SJCRH30 (cell line): ENCODE measurements at regions not wholly inside any gene's neighbourhood (a gene's known extent, or its start where the extent isn't known, plus 50 kb on each side); places are given as distances from the start of the nearest gene placed in this dataset.
"Not testable (repeated sequence)": the region's sequence is repeated elsewhere in the genome, so short reads cannot be mapped to it uniquely, and the experiment has no call there.

ENCODE experiments used
- DNase-seq, 2 experiments: peaks; one replicate each; pipeline ENCODE4 v3.0.0-alpha.2; 2015 to 2020
- H3K27ac ChIP-seq: fragments of 250-450 bp; sonication (Bioruptor Pico); 2 replicates; pipeline ENCODE4 v1.5.1; 2020; ENCODE audit warnings: mild to moderate bottlenecking, moderate library complexity
- H3K27me3 ChIP-seq: fragments of 250-450 bp; sonication (Bioruptor Pico); 2 replicates; pipeline ENCODE4 v1.5.1; 2020; ENCODE audit warnings: mild to moderate bottlenecking, moderate library complexity
- H3K36me3 ChIP-seq: fragments of 250-450 bp; sonication (Bioruptor Pico); 2 replicates; pipeline ENCODE4 v1.5.1; 2020; ENCODE audit warnings: mild to moderate bottlenecking, moderate library complexity
- H3K4me1 ChIP-seq: fragments of 250-450 bp; sonication (Bioruptor Pico); 2 replicates; pipeline ENCODE4 v1.5.1; 2020; ENCODE audit warnings: mild to moderate bottlenecking, moderate library complexity
- H3K4me3 ChIP-seq: fragments of 250-450 bp; sonication (Bioruptor Pico); 2 replicates; pipeline ENCODE4 v1.5.1; 2020; ENCODE audit warnings: mild to moderate bottlenecking, moderate library complexity
- H3K9me3 ChIP-seq: fragments of 250-450 bp; sonication (Bioruptor Pico); replicated peaks from 2 replicates; pipeline ENCODE4 v1.5.1; 2020; ENCODE audit warnings: mild to moderate bottlenecking, moderate library complexity

DNA sequence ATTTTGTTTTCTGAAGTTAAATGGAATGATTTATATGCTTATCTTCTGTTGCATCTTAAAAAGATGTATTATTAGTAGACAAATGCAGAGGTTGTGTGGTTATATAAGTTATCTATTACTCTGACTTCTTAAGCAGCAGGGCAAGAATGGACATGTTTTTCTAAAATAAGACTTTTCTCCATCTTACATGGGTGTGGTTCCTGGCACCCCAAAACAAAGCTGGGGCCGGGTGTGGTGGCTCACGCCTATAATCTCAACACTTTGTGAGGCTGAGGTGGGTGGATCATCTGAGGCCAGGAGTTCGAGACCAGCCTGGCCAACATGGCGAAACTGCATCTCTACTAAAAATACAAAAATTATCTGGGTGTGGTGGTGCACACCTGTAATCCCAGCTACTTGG, 77.8 kb upstream of the PSMA6 start:
- not testable (repeated sequence) for H3K9me3 ChIP-seq, H3K4me3 ChIP-seq, H3K27me3 ChIP-seq, DNase-seq, H3K27ac ChIP-seq, H3K4me1 ChIP-seq, H3K36me3 ChIP-seq

DNA sequence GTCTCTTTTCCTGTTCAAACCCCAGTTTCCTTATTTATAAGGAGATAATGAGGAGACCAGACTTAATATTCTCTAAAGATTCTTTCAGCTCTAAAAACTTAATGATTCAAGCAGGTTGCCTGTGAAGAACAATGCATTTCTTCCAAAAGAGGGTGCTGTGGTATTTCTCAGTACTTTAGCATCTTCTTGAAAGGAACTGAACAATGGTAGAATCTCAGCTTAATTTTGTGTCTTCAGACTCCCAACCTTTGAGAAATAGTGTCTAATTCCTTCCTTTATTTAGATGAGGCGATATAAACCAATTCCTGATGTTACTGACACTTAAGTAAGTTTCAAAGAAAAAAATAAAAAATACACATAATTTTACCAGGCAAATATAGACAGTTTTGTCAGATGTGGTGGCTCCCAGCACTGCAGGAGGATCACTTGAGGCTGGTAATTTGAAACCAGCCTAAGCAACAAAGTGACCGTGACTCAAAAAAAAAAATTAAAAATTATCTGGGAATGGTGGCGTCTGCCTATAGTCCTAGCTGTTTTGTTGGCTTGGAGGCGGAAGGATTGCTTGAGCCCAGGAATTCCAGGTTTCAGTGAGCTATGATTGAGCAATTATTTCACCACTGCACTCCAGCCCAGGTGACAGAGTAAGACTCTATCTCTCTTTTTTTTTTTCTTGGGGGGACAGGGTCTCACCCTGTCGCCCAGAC, 76.9 kb upstream of the PSMA6 start:
- no peaks in the 10 kb centered on the region for H3K36me3 ChIP-seq
- peaks cover 4% of the 10 kb centered on the region; the same call in 1 of the 2 replicates for H3K4me1 ChIP-seq
- peak in 1 of 2 experiments; percentile 28 for DNase-seq
- H3K4me3 ChIP-seq = no peak overlapping the region
- H3K9me3 ChIP-seq = no peaks in the 10 kb centered on the region
- no peaks in the 10 kb centered on the region for H3K27me3 ChIP-seq
- H3K27ac ChIP-seq = no peak overlapping the region

DNA sequence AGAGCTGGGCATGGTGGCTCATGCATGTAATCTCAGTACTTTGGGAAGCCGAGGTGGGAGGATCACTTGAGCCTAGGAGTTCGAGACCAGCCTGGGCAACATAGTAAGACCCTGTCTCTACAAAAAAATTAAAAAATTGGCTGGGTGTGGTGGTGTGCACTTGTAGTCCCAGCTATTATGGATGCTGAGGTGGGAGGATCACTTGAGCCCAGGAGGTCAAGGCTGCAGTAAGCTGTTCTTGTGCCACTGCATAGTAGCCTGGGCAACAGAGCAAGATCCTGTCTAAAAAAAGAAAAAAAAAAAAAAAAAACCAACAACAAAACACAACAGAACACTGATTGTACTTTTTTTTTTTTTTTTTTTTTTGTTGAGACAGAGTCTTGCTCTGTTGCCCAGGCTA, 74.0 kb upstream of the PSMA6 start:
- DNase-seq, H3K4me1 ChIP-seq, H3K4me3 ChIP-seq, H3K9me3 ChIP-seq, H3K27ac ChIP-seq, H3K36me3 ChIP-seq, H3K27me3 ChIP-seq: not testable (repeated sequence)

DNA sequence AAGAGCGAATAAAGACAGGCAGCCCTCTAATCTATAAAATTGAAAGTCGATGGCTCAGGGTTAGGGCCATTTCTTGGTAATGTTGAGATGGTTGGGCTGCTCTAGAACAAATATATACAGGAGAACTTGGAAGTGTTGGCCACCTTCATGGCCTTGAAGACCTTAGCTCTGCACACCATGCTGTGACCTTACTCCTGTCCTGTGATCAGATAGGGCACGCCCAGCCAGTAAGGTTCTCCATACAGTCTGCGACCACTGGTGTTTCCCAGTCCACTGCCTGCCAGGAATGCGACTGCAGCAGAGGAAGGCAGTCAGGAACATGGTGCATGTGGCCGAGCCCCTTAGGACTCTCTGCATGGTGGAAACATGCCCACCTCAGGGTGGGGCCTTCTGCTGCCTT, 73.2 kb upstream of the PSMA6 start:
- H3K9me3 ChIP-seq = no peaks in the 10 kb centered on the region
- DNase-seq = no peak
- H3K27me3 ChIP-seq = no peaks in the 10 kb centered on the region
- H3K27ac ChIP-seq = no peak overlapping the region
- peaks cover 4% of the 10 kb centered on the region; the same call in 1 of the 2 replicates for H3K4me1 ChIP-seq
- no peaks in the 10 kb centered on the region for H3K36me3 ChIP-seq
- H3K4me3 ChIP-seq = no peak overlapping the region

DNA sequence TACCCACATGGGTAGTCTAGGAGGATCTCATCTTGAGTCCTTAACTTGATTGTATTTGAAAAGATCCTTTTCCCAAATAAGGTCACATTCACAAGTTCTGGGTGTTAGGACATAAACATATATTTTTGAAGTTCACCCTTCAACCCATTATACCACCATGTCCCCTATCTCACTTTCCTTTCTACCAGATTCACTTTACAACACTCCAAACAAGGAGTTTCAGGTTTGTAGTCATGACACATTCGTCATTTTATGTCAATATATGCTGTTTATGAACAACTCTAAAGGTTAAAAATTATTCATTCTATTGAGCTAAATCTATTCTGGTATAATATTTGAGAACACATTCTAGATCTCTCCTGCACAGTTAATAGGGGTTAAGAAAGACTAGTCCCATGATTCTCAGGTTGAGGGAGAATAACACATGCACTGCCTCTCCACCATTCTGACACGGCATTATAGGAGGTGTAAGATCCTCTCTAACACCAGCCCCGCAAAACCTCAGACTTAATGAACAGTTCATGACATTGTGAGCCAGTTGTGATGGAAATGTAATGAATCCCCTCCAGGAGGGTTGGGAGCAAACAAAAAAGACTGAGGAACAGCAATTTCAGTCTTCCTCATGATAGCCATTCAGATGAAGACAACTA, 72.0 kb upstream of the PSMA6 start:
- Histone ChIP-seq H3K27ac (no peak overlapping the region), H3K36me3 (no peaks in the 10 kb centered on the region), H3K4me1 (no peaks in the 10 kb centered on the region), H3K4me3 (no peak overlapping the region), H3K27me3 (no peaks in the 10 kb centered on the region), H3K9me3 (no peaks in the 10 kb centered on the region)
- no peak for DNase-seq

DNA sequence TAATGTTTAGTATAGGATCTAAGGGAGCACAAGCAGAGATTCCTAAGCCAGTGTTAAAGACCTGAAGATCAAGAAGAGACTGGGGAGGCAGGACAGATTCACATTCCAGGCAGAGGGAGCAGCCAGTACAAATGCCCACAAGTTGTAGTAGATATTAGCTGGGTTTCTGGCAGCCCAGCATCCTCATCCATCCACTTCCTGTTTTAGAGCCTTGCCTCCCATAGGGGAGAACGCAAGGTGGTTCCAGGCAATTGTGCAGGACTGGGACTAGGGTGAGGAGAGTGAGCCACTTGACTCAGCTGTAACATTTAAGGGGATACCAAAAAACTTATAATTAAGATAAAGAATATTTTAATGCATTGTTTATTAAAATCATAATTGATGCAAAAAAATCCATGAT, 71.3 kb upstream of the PSMA6 start:
- no peaks in the 10 kb centered on the region for H3K4me1 ChIP-seq

DNA sequence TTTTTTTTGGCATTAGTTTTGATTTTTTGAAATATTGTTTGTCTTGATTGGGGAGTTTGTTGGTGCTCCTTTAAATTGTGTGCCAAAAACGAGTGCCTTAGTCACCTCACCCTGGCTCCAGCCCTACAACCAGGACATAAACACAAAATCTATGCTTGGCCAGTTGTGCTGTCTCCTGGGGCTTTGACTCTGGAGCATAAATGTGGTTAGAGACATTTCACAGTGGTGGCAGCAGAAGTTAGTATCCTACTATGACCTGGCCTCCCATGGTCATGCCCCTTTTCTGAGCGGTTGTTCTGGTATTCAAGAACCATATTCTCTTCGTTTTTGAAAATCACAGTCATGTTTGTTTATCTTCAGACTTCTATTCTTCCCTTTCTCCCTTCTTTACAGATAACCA, 70.7 kb upstream of the PSMA6 start:
- no peaks in the 10 kb centered on the region for H3K4me1 ChIP-seq
- no peak overlapping the region for H3K27ac ChIP-seq
- no peak overlapping the region for H3K4me3 ChIP-seq
- H3K36me3 ChIP-seq = no peaks in the 10 kb centered on the region
- DNase-seq = no peak
- H3K27me3 ChIP-seq = no peaks in the 10 kb centered on the region
- no peaks in the 10 kb centered on the region for H3K9me3 ChIP-seq

More for the DNA sequence above, 71.3 kb upstream of the PSMA6 start:
- no peak overlapping the region for H3K4me3 ChIP-seq
- no peak overlapping the region for H3K27ac ChIP-seq
- H3K27me3 ChIP-seq = no peaks in the 10 kb centered on the region
- no peaks in the 10 kb centered on the region for H3K36me3 ChIP-seq
- DNase-seq = no peak
- H3K9me3 ChIP-seq = no peaks in the 10 kb centered on the region

DNA sequence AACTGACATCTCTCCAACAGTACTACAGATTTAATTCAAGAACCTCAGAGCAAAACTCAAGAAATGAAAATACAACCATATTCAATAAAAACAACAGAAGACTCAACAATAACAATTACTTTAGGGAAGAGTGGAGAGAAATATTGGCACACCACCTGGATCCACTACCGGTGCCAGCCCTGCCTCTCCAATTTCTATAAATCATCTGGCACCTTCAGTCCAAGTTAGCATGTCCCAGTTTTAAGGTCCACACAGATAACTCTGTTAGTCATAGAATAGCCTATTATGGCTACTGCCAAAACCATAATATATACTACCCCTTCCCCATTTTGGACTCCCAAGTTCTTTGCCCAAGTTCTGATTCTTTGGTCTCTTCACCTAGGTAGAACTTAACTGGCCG, 69.9 kb upstream of the PSMA6 start:
- Histone ChIP-seq H3K4me1 (no peaks in the 10 kb centered on the region), H3K9me3 (no peaks in the 10 kb centered on the region), H3K36me3 (no peaks in the 10 kb centered on the region), H3K27me3 (no peaks in the 10 kb centered on the region), H3K27ac (no peak overlapping the region), H3K4me3 (no peak overlapping the region)
- no peak for DNase-seq

DNA sequence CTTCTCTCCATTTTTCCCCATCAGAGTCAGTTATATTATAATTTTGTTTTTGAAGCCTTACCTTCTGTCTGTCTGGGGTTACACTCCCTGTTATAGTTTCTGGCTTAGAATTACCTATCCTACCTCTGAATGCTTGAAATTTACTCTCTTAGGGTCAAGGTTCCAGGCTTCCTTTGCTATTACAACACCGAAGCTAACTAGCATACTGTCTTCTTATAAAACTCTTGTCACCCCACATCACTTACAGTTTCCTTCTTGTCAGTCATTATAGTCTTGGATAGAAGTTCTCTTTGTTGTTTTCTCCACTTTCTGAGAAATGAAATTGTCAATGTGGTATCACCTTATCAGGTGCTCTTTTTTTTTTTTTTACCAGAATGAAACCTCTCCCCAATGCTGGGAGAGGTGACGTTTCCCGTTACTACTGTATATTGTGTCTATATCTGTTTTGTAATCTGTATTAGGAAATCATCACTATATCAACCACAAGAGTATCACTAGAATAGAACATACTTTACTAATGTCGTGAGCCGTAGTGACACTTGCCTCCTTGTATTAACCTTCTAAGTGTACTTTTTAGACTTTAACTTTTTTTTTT, 69.2 kb upstream of the PSMA6 start:
- no peaks in the 10 kb centered on the region for H3K4me1 ChIP-seq
- no peak overlapping the region for H3K27ac ChIP-seq
- no peak for DNase-seq
- H3K36me3 ChIP-seq = no peaks in the 10 kb centered on the region
- no peak overlapping the region for H3K4me3 ChIP-seq
- H3K27me3 ChIP-seq = no peaks in the 10 kb centered on the region
- no peaks in the 10 kb centered on the region for H3K9me3 ChIP-seq

DNA sequence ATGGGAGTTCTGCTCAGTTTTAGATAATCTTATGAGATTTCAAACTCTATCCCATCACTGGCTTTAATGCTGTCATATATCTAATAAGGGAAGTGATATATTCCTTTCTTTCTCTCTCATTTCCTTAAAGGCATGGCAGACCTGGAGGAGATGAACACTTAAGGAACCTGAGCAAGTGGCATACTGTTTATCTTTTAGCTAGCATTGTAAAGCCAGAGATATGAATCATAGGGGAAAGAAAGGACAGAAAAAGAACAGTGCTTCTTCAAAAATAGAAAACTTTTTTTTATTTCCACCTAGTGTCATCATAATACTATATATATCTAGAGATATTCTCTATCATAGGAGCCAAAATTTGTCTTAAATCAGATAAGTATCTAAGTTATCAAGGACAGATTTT, 68.3 kb upstream of the PSMA6 start:
- Histone ChIP-seq H3K36me3 (no peaks in the 10 kb centered on the region), H3K4me1 (no peaks in the 10 kb centered on the region), H3K9me3 (no peaks in the 10 kb centered on the region), H3K4me3 (no peak overlapping the region), H3K27me3 (no peaks in the 10 kb centered on the region), H3K27ac (no peak overlapping the region)
- DNase-seq = no peak

DNA sequence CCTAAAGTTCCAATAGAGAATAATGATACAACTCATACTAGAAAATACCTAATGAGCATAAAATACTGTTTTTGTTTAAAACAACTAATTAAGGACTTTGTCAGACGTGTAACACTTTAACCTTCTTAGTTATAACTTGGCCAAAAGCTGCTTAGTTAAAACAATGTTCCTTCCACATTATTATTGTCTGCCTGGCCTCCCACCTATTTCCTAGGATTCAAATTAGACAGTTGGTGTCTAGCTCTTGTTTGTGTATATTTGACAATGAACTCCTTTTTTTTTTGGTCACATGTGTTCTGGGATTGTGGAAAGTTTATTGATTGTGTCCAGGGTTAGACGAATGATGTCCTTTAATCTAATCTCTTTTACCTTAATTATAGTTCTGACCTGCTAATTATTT, 67.6 kb upstream of the PSMA6 start:
- H3K27ac ChIP-seq = no peak overlapping the region
- H3K4me3 ChIP-seq = no peak overlapping the region
- H3K4me1 ChIP-seq = no peaks in the 10 kb centered on the region
- DNase-seq = no peak
- H3K9me3 ChIP-seq = no peaks in the 10 kb centered on the region
- no peaks in the 10 kb centered on the region for H3K27me3 ChIP-seq
- H3K36me3 ChIP-seq = no peaks in the 10 kb centered on the region

DNA sequence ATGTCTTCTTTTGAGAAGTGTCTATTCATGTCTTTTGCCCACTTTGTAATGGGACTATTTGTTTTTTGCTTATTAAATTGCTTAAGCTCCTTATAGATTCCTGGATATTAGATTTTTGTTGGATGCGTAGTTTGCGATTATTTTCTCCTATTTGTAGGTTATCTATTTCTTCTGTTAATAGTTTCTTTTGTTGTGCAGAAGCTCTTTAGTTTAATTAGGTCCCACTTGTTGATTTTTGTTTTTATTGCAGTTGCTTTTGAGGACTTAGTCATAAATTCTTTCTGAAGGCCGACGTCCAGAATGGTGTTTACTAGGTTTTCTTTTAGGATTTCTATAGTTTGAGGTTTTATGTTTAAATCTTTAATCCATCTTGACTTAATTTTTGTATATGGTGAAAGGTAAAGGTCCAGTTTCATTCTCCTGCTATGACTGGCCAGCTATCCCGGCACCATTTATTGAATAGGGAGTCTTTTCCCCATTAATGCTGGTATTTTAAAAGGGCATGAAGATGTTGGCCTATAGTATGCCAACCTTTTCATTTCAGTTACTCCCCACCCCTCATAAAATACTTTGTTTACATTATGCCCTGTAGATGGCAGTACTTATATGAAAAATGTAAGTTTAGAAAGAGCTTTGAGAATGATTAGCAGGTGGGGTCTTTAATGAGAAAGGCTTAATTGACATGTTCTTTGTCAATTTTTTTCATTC, 62.9 kb upstream of the PSMA6 start:
- H3K36me3 ChIP-seq = no peaks in the 10 kb centered on the region; the same call in 1 of the 2 replicates
- no peaks in the 10 kb centered on the region for H3K9me3 ChIP-seq
- H3K27me3 ChIP-seq = no peaks in the 10 kb centered on the region
- no peaks in the 10 kb centered on the region for H3K4me1 ChIP-seq
- H3K27ac ChIP-seq = no peak overlapping the region
- peak in 1 of 2 experiments; percentile 20 for DNase-seq
- no peak overlapping the region for H3K4me3 ChIP-seq

DNA sequence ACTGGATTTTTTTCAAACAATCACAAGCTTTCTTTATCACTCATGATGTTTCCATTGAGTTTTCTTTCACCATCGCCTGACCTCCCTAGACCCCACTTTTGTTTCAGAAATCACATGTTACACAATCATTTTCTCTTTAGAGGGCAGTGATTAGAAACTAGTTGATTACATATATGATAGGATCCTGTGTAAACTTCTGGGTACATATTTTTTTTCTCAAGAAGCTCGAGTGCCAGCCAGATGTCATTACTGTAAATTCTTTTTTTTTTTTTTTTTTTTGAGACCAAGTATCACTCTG, 62.4 kb upstream of the PSMA6 start:
- no peaks in the 10 kb centered on the region for H3K4me1 ChIP-seq
- DNase-seq = no peak
- no peak overlapping the region for H3K4me3 ChIP-seq
- H3K36me3 ChIP-seq = no peaks in the 10 kb centered on the region; the same call in 1 of the 2 replicates
- H3K9me3 ChIP-seq = no peaks in the 10 kb centered on the region
- no peak overlapping the region for H3K27ac ChIP-seq
- no peaks in the 10 kb centered on the region for H3K27me3 ChIP-seq

DNA sequence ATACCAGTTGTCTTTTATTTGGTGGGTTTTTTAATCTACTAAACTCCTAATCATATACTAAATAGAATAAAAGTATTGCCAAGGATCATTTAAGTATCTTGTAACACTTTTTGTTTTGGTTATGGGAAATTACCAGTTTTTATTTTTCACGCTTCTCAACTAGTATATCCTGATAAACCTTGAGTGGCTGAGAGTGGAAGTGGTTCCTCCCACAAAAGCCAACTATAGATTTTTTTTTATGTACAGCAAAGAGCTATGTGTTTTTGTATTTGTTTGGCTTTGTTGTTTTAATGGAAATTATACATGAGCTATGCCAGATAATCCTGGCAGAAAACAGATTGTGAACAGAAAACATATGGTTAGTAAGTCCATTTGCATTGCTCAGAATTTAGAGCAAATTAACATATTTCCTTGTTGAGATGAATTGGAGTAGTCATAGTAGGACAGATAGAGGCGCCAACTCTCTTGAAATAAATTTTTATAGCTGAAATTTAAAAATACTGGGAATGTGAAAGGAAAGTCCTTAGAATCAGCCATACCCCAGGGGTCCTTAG, 60.9 kb upstream of the PSMA6 start:
- Histone ChIP-seq H3K9me3 (no peaks in the 10 kb centered on the region), H3K36me3 (no peaks in the 10 kb centered on the region; the same call in 1 of the 2 replicates), H3K4me1 (no peaks in the 10 kb centered on the region), H3K27ac (no peak overlapping the region), H3K4me3 (no peak overlapping the region), H3K27me3 (no peaks in the 10 kb centered on the region)
- no peak for DNase-seq
